ENCODE measurements at regions not wholly inside any gene's neighbourhood (a gene's known extent, or its start where the extent isn't known, plus 50 kb on each side); places are given as distances from the start of the nearest gene placed in this dataset.

- TF ChIP-seq POLR2A (IDR thresholded peaks at IDR 0.05) = no peak
- no peak for TF ChIP-seq CTCF (IDR thresholded peaks at IDR 0.05)
These were observed 112.8 kb upstream of the GJB6 start for GRCh38 chr13:20344836-20345490.
